GM23338 (cell line): ENCODE measurements at regions not wholly inside any gene's neighbourhood (a gene's known extent, or its start where the extent isn't known, plus 50 kb on each side); places are given as distances from the start of the nearest gene placed in this dataset.

Experiments
- CREB1 ChIP-seq: fragments of 250-450 bp; sonication (Bioruptor Pico); IDR thresholded peaks from 2 replicates; pipeline ENCODE4 v1.5.0; 2020; ENCODE audit warnings: low read depth, mild to moderate bottlenecking, moderate library complexity
- EZH2 ChIP-seq: fragments of 200-600 bp; sonication (generic); IDR thresholded peaks from one replicate; pipeline ENCODE4 v1.8.0; 2017; ENCODE audit warnings: antibody characterized with exemption, mild to moderate bottlenecking, low read depth; ENCODE audit not compliant: unreplicated experiment
- ZNF462 ChIP-seq: fragments of 250-450 bp; sonication (Bioruptor Pico); IDR thresholded peaks from 2 replicates; pipeline ENCODE4 v1.5.0; 2020; ENCODE audit warnings: mild to moderate bottlenecking, moderate library complexity
- TF ChIP-seq, protein P1 (sequence below), 2 experiments: fragments of 200-600 bp in 1 of 2; sonication (generic) in 1 of 2; conservative IDR thresholded peaks; 2 replicates each; pipeline versions ENCODE4 v1.5.1 to v1.6.1; 2016 to 2017; ENCODE audit warnings: antibody characterized with exemption in 2 of 2, low read depth in 2 of 2, mild to moderate bottlenecking in 2 of 2, moderate library complexity in 1 of 2

- TF ChIP-seq, protein P1, sequence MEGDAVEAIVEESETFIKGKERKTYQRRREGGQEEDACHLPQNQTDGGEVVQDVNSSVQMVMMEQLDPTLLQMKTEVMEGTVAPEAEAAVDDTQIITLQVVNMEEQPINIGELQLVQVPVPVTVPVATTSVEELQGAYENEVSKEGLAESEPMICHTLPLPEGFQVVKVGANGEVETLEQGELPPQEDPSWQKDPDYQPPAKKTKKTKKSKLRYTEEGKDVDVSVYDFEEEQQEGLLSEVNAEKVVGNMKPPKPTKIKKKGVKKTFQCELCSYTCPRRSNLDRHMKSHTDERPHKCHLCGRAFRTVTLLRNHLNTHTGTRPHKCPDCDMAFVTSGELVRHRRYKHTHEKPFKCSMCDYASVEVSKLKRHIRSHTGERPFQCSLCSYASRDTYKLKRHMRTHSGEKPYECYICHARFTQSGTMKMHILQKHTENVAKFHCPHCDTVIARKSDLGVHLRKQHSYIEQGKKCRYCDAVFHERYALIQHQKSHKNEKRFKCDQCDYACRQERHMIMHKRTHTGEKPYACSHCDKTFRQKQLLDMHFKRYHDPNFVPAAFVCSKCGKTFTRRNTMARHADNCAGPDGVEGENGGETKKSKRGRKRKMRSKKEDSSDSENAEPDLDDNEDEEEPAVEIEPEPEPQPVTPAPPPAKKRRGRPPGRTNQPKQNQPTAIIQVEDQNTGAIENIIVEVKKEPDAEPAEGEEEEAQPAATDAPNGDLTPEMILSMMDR (conservative IDR thresholded peaks at IDR 0.05; ENCODE audit: low read depth in 2 of 2), result no peak
- TF ChIP-seq CREB1 (CRISPR knock-in tag) (no peak), ZNF462 (CRISPR knock-in tag) (no peak), EZH2 (no peak)
Measured at GRCh38 chr6:164227952-164228522, 813.5 kb downstream of the QKI start.
